H1 (cell line): ENCODE measurements at regions not wholly inside any gene's neighbourhood (a gene's known extent, or its start where the extent isn't known, plus 50 kb on each side); places are given as distances from the start of the nearest gene placed in this dataset.

Experiments
- CTCF ChIA-PET: fragments of 300-600 bp; sonication (Branson Sonifier 250); formaldehyde crosslinking; loops from one replicate; lab custom pipeline; 2021; ENCODE audit not compliant: partially characterized antibody; lab: Charles Lee
- POLR2A ChIA-PET: fragments of 300-600 bp; sonication (Branson Sonifier 250); formaldehyde crosslinking; loops from one replicate; lab custom pipeline; 2021; ENCODE audit warnings: inconsistent platforms; ENCODE audit not compliant: partially characterized antibody; lab: Charles Lee
- DNase-seq, 2 experiments: peaks; one replicate each; pipeline versions ENCODE4 v3.0.0 to v3.0.0-alpha.2; 2010 to 2022; ENCODE audit warnings: low spot score in 2 of 2, low read depth in 1 of 2, mixed read lengths in 1 of 2
- FAIRE-seq: peaks from 2 replicates; lab custom pipeline; 2011; peaks lifted over from hg19 to GRCh38; lab: Jason Lieb, UNC
- H2AFZ ChIP-seq: 2 replicates; pipeline ENCODE4 v1.8.1; 2012; ENCODE audit warnings: low read length, inconsistent platforms
- H2AK5ac ChIP-seq: 2 replicates; pipeline ENCODE4 v1.6.1; 2013; ENCODE audit warnings: low read depth, low read length
- H2BK120ac ChIP-seq: replicated peaks from 2 replicates; pipeline ENCODE3; 2013; ENCODE audit warnings: low read depth, low read length, inconsistent platforms
- H2BK12ac ChIP-seq: 2 replicates; pipeline ENCODE4 v1.6.1; 2013; ENCODE audit warnings: low read depth, low read length
- H2BK15ac ChIP-seq: 2 replicates; pipeline ENCODE4 v1.6.1; 2013; ENCODE audit warnings: low read length
- H2BK20ac ChIP-seq: 2 replicates; pipeline ENCODE4 v1.6.1; 2013; ENCODE audit warnings: low read length
- H2BK5ac ChIP-seq: 2 replicates; pipeline ENCODE4 v1.6.1; 2013; ENCODE audit warnings: low read depth, low read length
- H3K14ac ChIP-seq: 2 replicates; pipeline ENCODE4 v1.6.1; 2013; ENCODE audit warnings: inconsistent platforms; ENCODE audit not compliant: insufficient read length
- H3K18ac ChIP-seq: 2 replicates; pipeline ENCODE4 v1.6.1; 2013; ENCODE audit warnings: low read length; ENCODE audit errors: extremely low read depth
- H3K23ac ChIP-seq: 2 replicates; pipeline ENCODE4 v1.6.1; 2013; ENCODE audit warnings: inconsistent platforms; ENCODE audit not compliant: insufficient read length
- H3K23me2 ChIP-seq: 2 replicates; pipeline ENCODE4 v1.6.1; 2013; ENCODE audit warnings: low read depth, low read length
- H3K27ac ChIP-seq: 2 replicates; pipeline ENCODE4 v1.6.1; 2011; ENCODE audit warnings: low read depth, low read length, inconsistent platforms
- H3K27me3 ChIP-seq, 4 experiments: replicated peaks in 1 of 4; 1 replicate in 1 of 4; 2 replicates in 3 of 4; pipeline versions ENCODE4 v1.6.1 to v1.8.1; 2011 to 2013; ENCODE audit warnings: low read length in 3 of 4, mild to moderate bottlenecking in 3 of 4, inconsistent platforms in 2 of 4, mixed read lengths in 2 of 4, moderate library complexity in 1 of 4; ENCODE audit not compliant: control insufficient read depth in 3 of 4, insufficient read depth in 3 of 4; ENCODE audit errors: extremely low read depth in 1 of 4
- H3K36me3 ChIP-seq, 4 experiments: 2 replicates each; pipeline versions ENCODE4 v1.6.1 to v1.8.1; 2011 to 2013; ENCODE audit warnings: mild to moderate bottlenecking in 4 of 4, low read length in 3 of 4, moderate library complexity in 2 of 4, control low read depth in 1 of 4, inconsistent platforms in 1 of 4; ENCODE audit not compliant: insufficient read depth in 4 of 4, control insufficient read depth in 2 of 4
- H3K4ac ChIP-seq: replicated peaks from 2 replicates; pipeline ENCODE3; 2013; ENCODE audit warnings: low read length, low read depth, mixed read lengths, inconsistent platforms; ENCODE audit not compliant: insufficient read length
- H3K4me1 ChIP-seq, 4 experiments: replicated peaks in 1 of 4; 1 replicate in 1 of 4; 2 replicates in 3 of 4; pipeline versions ENCODE4 v1.6.1 to v1.8.1; 2011 to 2013; ENCODE audit warnings: low read length in 3 of 4, inconsistent platforms in 2 of 4, mixed read lengths in 1 of 4; ENCODE audit not compliant: insufficient read depth in 4 of 4, control insufficient read depth in 3 of 4
- H3K4me2 ChIP-seq, 2 experiments: 2 replicates each; pipeline versions ENCODE4 v1.6.1 to v1.8.1; 2011 to 2013; ENCODE audit warnings: low read depth in 2 of 2, low read length in 2 of 2, control low read depth in 1 of 2, inconsistent platforms in 1 of 2, mild to moderate bottlenecking in 1 of 2; ENCODE audit not compliant: insufficient read depth in 1 of 2
- H3K4me3 ChIP-seq, 4 experiments: fragments of 200-600, 300-600 bp in 1 of 4; sonication (generic), shearing (Covaris generic), sonication (Bioruptor Twin) in 1 of 4; 2 replicates each; pipeline versions ENCODE4 v1.5.1 to v1.8.1; 2011 to 2016; ENCODE audit warnings: low read length in 4 of 4, low read depth in 3 of 4, control low read depth in 2 of 4, inconsistent platforms in 2 of 4, mild to moderate bottlenecking in 2 of 4, mixed read lengths in 1 of 4, moderate library complexity in 1 of 4; ENCODE audit not compliant: insufficient read depth in 2 of 4; ENCODE audit errors: extremely low read depth in 1 of 4
- H3K56ac ChIP-seq: replicated peaks from 2 replicates; pipeline ENCODE3; 2013; ENCODE audit warnings: low read depth, mild to moderate bottlenecking, mixed read lengths, low read length, inconsistent platforms; ENCODE audit not compliant: insufficient read length
- H3K79me1 ChIP-seq: 2 replicates; pipeline ENCODE4 v1.6.1; 2013; ENCODE audit warnings: low read depth, low read length, control low read depth
- H3K79me2 ChIP-seq, 2 experiments: 2 replicates each; pipeline versions ENCODE4 v1.6.1 to v1.8.1; 2012 to 2013; ENCODE audit warnings: low read length in 2 of 2, mild to moderate bottlenecking in 2 of 2, inconsistent platforms in 1 of 2; ENCODE audit not compliant: insufficient read depth in 2 of 2, control insufficient read depth in 1 of 2
- H3K9ac ChIP-seq, 4 experiments: replicated peaks in 1 of 4; 1 replicate in 1 of 4; 2 replicates in 3 of 4; pipeline versions ENCODE4 v1.6.1 to v1.8.1; 2011 to 2013; ENCODE audit warnings: low read depth in 3 of 4, low read length in 3 of 4, control low read depth in 2 of 4, mild to moderate bottlenecking in 2 of 4, moderate library complexity in 2 of 4, inconsistent platforms in 1 of 4; ENCODE audit errors: extremely low read depth in 1 of 4
- H3K9me3 ChIP-seq, 2 experiments: 2 replicates each; pipeline versions ENCODE4 v1.6.1 to v1.8.1; 2012 to 2013; ENCODE audit warnings: mild to moderate bottlenecking in 2 of 2, moderate library complexity in 2 of 2, control low read depth in 1 of 2, inconsistent platforms in 1 of 2, low read depth in 1 of 2, low read length in 1 of 2, mixed read lengths in 1 of 2; ENCODE audit not compliant: insufficient read depth in 2 of 2
- H4K20me1 ChIP-seq, 2 experiments: replicated peaks in 1 of 2; 2 replicates each; pipeline versions ENCODE3 to v1.8.1; 2011 to 2013; ENCODE audit warnings: inconsistent platforms in 2 of 2, low read length in 2 of 2, mild to moderate bottlenecking in 1 of 2; ENCODE audit not compliant: insufficient read depth in 2 of 2, control insufficient read depth in 1 of 2
- H4K5ac ChIP-seq: 2 replicates; pipeline ENCODE4 v1.6.1; 2013; ENCODE audit warnings: low read length, low read depth, mixed read lengths, inconsistent platforms; ENCODE audit not compliant: insufficient read length
- H4K8ac ChIP-seq: 2 replicates; pipeline ENCODE4 v1.8.0; 2013; ENCODE audit warnings: mild to moderate bottlenecking, moderate library complexity, low read length, inconsistent platforms; ENCODE audit not compliant: insufficient read depth; ENCODE audit errors: extremely low read depth
- H4K91ac ChIP-seq: replicated peaks from 2 replicates; pipeline ENCODE3; 2013; ENCODE audit warnings: low read length, mixed read lengths, inconsistent platforms; ENCODE audit not compliant: insufficient read length
- ATF3 ChIP-seq: IDR thresholded peaks from 2 replicates; pipeline ENCODE4 v1.6.1; 2011; ENCODE audit warnings: low read depth, mild to moderate bottlenecking, low read length; ENCODE audit not compliant: insufficient read depth
- WGBS, 2 experiments: shearing (Covaris generic) in 1 of 2; methylation state at CpG; one replicate each; pipeline versions ENCODE4 v1.1.6 to v1.1.7; 2013 to 2015; ENCODE audit warnings: low lambda C conversion rate in 2 of 2, mixed read lengths in 2 of 2, inconsistent platforms in 1 of 2, low coverage in 1 of 2, missing lambda C conversion rate in 1 of 2; ENCODE audit not compliant: insufficient replicate concordance in 2 of 2, insufficient coverage in 1 of 2, insufficient read length in 1 of 2; ENCODE audit errors: extremely low coverage in 1 of 2, missing lambda C conversion rate in 1 of 2; 5-methylcytosine and 5-hydroxymethylcytosine counted together

- Histone ChIP-seq H3K18ac (no peak overlapping the region), H3K4me2 (no peak overlapping the region), H2AK5ac (no peak overlapping the region), H4K20me1 (no peaks in the 10 kb centered on the region), H3K4me3 (no peak overlapping the region), H2BK20ac (no peak overlapping the region), H3K14ac (no peak overlapping the region), H3K56ac (no peak overlapping the region), H2BK12ac (no peak overlapping the region), H3K36me3 (no peaks in the 10 kb centered on the region), H2BK5ac (no peak overlapping the region), H3K9me3 (no peaks in the 10 kb centered on the region), H3K9ac (no peak overlapping the region), H4K5ac (no peak overlapping the region), H3K27ac (no peak overlapping the region), H3K79me2 (no peaks in the 10 kb centered on the region), H4K8ac (no peak overlapping the region), H2AFZ (no peak overlapping the region), H3K4ac (no peak overlapping the region), H3K27me3 (no peaks in the 10 kb centered on the region; a peak in 1 of 7 replicates), H4K91ac (no peak overlapping the region), H2BK15ac (no peak overlapping the region), H3K23me2 (no peaks in the 10 kb centered on the region), H3K79me1 (no peaks in the 10 kb centered on the region), H3K4me1 (peaks cover 0 to 5% (median 1%) of the 10 kb centered on the region in 4 experiments; a peak in 2 of 7 replicates), H3K23ac (no peak overlapping the region), H2BK120ac (no peak overlapping the region)
- ChIA-PET CTCF (interaction anchor here (1.8 to 4.5 kb wide), 3 partner anchors 11 to 128 kb away, joined by 4 to 29 read pairs (median 7); no protein-coding TSS in a partner anchor), POLR2A (no interaction called here)
- FAIRE-seq (no peak), DNase-seq (no peak)
- 92% methylated on average over 2 of the region's 2 CpGs; no CpG with 5 or more reads in 1 of the 2 experiments for WGBS, 2 experiments
- TF ChIP-seq ATF3 = no peak
Measured at GRCh38 chr9:70474413-70474812, 60.0 kb upstream of the KLF9 start.
